HL-60 (cell line): ENCODE measurements at regions not wholly inside any gene's neighbourhood (a gene's known extent, or its start where the extent isn't known, plus 50 kb on each side); places are given as distances from the start of the nearest gene placed in this dataset.

Experiments used
- CTCF ChIP-seq: IDR thresholded peaks from one replicate; pipeline ENCODE4 v1.5.1; 2011; ENCODE audit warnings: low read length, control low read depth, inconsistent platforms; ENCODE audit not compliant: insufficient read depth
- GABPA ChIP-seq: IDR thresholded peaks from 2 replicates; pipeline ENCODE4 v1.6.1; 2012; ENCODE audit warnings: low read depth
- POLR2AphosphoS5 ChIP-seq: IDR thresholded peaks from 2 replicates; pipeline ENCODE4 v1.6.1; 2012; ENCODE audit warnings: low read depth
- REST ChIP-seq: IDR thresholded peaks from 2 replicates; pipeline ENCODE4 v1.6.1; 2012; ENCODE audit warnings: low read depth; ENCODE audit not compliant: insufficient replicate concordance
- SPI1 ChIP-seq: IDR thresholded peaks from 2 replicates; pipeline ENCODE4 v1.6.1; 2012; ENCODE audit warnings: low read depth, mild to moderate bottlenecking, borderline replicate concordance

DNA sequence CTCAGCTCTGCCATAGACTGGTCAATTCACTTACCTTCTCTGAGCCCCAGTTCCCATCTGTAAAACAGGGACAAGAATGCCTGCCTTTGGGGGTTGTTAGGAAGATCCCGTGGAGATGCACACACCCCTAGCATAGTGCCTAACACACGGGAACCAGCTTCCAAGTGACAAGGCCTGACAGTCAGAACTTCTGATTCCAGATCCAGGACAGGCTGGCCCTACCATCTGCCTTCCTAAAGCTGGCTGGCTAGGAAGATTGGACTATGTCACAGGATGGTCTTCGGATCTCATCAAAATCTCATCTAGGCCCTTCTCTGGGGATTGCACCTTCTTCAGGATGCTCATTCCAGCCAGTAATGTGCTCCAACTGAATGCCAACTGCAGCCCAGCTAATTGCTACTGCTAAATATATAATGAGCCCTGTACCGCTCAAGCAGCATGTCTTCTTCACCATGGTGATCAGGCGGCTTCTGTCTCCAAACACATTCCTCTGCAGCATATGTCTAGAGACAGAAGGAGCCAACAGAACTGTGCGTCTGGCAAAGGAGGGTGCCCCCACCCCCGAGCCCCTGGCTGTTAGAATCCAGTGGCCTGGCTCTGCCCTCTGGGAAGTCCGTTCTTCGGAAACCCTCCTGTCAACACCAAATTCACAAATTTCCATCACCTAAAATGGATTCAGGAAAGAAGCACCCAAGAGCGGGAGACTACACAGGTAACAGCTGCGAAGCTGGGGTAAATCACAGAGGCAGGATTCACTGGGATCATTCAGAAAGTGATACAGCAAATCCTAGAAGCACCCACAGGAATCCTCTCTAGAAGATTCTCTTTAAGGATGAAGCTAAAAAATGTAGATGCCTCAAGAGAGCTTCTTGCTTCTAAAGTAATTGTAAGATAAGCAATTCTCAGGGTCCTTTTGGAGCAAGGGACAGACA is 142.1 kb upstream of the EEPD1 start:
- TF ChIP-seq CTCF (no peak), POLR2AphosphoS5 (no peak), SPI1 (no peak), GABPA (no peak), REST (no peak)
